Smooth muscle cell (in vitro differentiated cells): ENCODE measurements at regions not wholly inside any gene's neighbourhood (a gene's known extent, or its start where the extent isn't known, plus 50 kb on each side); places are given as distances from the start of the nearest gene placed in this dataset.

ENCODE experiments used
- DNase-seq: peaks from one replicate; lab custom pipeline; 2025; ENCODE audit not compliant: unreplicated experiment; lab: John Stamatoyannopoulos, UW
- H2AFZ ChIP-seq: fragments of 200-600 bp; sonication (generic); 2 replicates; pipeline ENCODE4 v1.6.0; 2016; ENCODE audit warnings: antibody characterized with exemption, low read depth, mild to moderate bottlenecking
- H3F3A ChIP-seq: fragments of 200-600 bp; sonication (generic); 2 replicates; pipeline ENCODE4 v1.6.0; 2017; ENCODE audit warnings: antibody characterized with exemption, low read depth
- H3K27ac ChIP-seq: fragments of 200-600 bp; sonication (generic); 2 replicates; pipeline ENCODE4 v1.5.1; 2016; ENCODE audit warnings: low read depth, mild to moderate bottlenecking
- H3K27me3 ChIP-seq: fragments of 200-600 bp; sonication (generic); 2 replicates; pipeline ENCODE4 v1.6.1; 2016; ENCODE audit warnings: low read depth, mild to moderate bottlenecking
- H3K36me3 ChIP-seq: fragments of 200-600 bp; sonication (generic); 2 replicates; pipeline ENCODE4 v1.5.1; 2016; ENCODE audit warnings: low read depth
- H3K4me1 ChIP-seq: fragments of 200-600 bp; sonication (generic); 2 replicates; pipeline ENCODE4 v1.5.1; 2016; ENCODE audit warnings: low read depth
- H3K4me2 ChIP-seq: fragments of 200-600 bp; sonication (generic); 2 replicates; pipeline ENCODE4 v1.6.0; 2016; ENCODE audit warnings: mild to moderate bottlenecking
- H3K4me3 ChIP-seq: fragments of 200-600 bp; sonication (generic); 2 replicates; pipeline ENCODE4 v1.5.1; 2016; ENCODE audit warnings: mild to moderate bottlenecking
- H3K79me2 ChIP-seq: fragments of 200-600 bp; sonication (generic); 2 replicates; pipeline ENCODE4 v1.6.0; 2016; ENCODE audit warnings: low read depth, mild to moderate bottlenecking
- H3K9ac ChIP-seq: fragments of 200-600 bp; sonication (generic); 2 replicates; pipeline ENCODE4 v1.6.0; 2016; ENCODE audit warnings: low read depth
- H3K9me3 ChIP-seq: fragments of 200-600 bp; sonication (generic); replicated peaks from 2 replicates; pipeline ENCODE4 v1.5.1; 2016; ENCODE audit warnings: low read depth
- H4K20me1 ChIP-seq: fragments of 200-600 bp; sonication (generic); 2 replicates; pipeline ENCODE4 v1.6.0; 2016; ENCODE audit warnings: low read depth
- WGBS: methylation state at CpG from one replicate; pipeline ENCODE4 v1.1.7; 2016; ENCODE audit warnings: low lambda C conversion rate; 5-methylcytosine and 5-hydroxymethylcytosine counted together
- TF ChIP-seq, protein P1 (sequence below): fragments of 200-600 bp; sonication (generic); IDR thresholded peaks from 2 replicates; pipeline ENCODE4 v1.5.1; 2017; ENCODE audit warnings: borderline replicate concordance, mild to moderate bottlenecking, antibody characterized with exemption; ENCODE audit not compliant: insufficient read depth, poor library complexity, severe bottlenecking

GRCh38 chr5:93240228-93240834 lies 340.7 kb downstream of the NR2F1-AS1 start:
- no peaks in the 10 kb centered on the region for H3K79me2 ChIP-seq
- H2AFZ ChIP-seq, result no peak overlapping the region
- WGBS, result 95% methylated on average over 5 of the region's 5 CpGs
- no peak overlapping the region for H3K27ac ChIP-seq
- H3K9me3 ChIP-seq, result no peaks in the 10 kb centered on the region
- H3K4me1 ChIP-seq, result peaks cover 10% of the 10 kb centered on the region
- H4K20me1 ChIP-seq, result no peaks in the 10 kb centered on the region
- no peaks in the 10 kb centered on the region for H3K36me3 ChIP-seq
- H3K9ac ChIP-seq, result no peak overlapping the region
- H3K4me3 ChIP-seq, result no peak overlapping the region
- H3K27me3 ChIP-seq, result no peaks in the 10 kb centered on the region
- TF ChIP-seq, protein P1, sequence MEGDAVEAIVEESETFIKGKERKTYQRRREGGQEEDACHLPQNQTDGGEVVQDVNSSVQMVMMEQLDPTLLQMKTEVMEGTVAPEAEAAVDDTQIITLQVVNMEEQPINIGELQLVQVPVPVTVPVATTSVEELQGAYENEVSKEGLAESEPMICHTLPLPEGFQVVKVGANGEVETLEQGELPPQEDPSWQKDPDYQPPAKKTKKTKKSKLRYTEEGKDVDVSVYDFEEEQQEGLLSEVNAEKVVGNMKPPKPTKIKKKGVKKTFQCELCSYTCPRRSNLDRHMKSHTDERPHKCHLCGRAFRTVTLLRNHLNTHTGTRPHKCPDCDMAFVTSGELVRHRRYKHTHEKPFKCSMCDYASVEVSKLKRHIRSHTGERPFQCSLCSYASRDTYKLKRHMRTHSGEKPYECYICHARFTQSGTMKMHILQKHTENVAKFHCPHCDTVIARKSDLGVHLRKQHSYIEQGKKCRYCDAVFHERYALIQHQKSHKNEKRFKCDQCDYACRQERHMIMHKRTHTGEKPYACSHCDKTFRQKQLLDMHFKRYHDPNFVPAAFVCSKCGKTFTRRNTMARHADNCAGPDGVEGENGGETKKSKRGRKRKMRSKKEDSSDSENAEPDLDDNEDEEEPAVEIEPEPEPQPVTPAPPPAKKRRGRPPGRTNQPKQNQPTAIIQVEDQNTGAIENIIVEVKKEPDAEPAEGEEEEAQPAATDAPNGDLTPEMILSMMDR, result no peak
- DNase-seq, result no peak
- peaks cover 2% of the 10 kb centered on the region for H3F3A ChIP-seq
- H3K4me2 ChIP-seq, result no peak overlapping the region

- Histone ChIP-seq H3K27me3 (no peaks in the 10 kb centered on the region), H3K9me3 (no peaks in the 10 kb centered on the region), H3K4me2 (no peak overlapping the region), H3K79me2 (no peaks in the 10 kb centered on the region), H3K36me3 (no peaks in the 10 kb centered on the region), H3F3A (no peaks in the 10 kb centered on the region), H4K20me1 (no peaks in the 10 kb centered on the region), H3K9ac (no peak overlapping the region), H3K4me1 (no peaks in the 10 kb centered on the region), H3K27ac (no peak overlapping the region), H3K4me3 (no peak overlapping the region), H2AFZ (no peak overlapping the region)
- no peak for DNase-seq
- TF ChIP-seq, protein P1, result no peak
- 72% methylated on average over 4 of the region's 4 CpGs for WGBS
Measured at GRCh38 chr5:93236807-93237421, 344.1 kb downstream of the NR2F1-AS1 start.

- Histone ChIP-seq H4K20me1 (no peaks in the 10 kb centered on the region), H3K9ac (no peak overlapping the region)
Measured at GRCh38 chr5:93235761-93236160, 345.3 kb downstream of the NR2F1-AS1 start.

More at GRCh38 chr5:93235761-93236160, 345.3 kb downstream of the NR2F1-AS1 start:
- Histone ChIP-seq H3K4me2 (no peak overlapping the region), H2AFZ (no peak overlapping the region), H3K4me1 (no peaks in the 10 kb centered on the region), H3K4me3 (no peak overlapping the region), H3F3A (no peaks in the 10 kb centered on the region), H3K36me3 (no peaks in the 10 kb centered on the region), H3K27me3 (no peaks in the 10 kb centered on the region), H3K27ac (no peak overlapping the region), H3K79me2 (no peaks in the 10 kb centered on the region), H3K9me3 (no peaks in the 10 kb centered on the region)
- 97% methylated on average over 1 of the region's 1 CpG for WGBS
- DNase-seq, result no peak
- TF ChIP-seq, protein P1, result no peak
